ENCODE measurements at regions not wholly inside any gene's neighbourhood (a gene's known extent, or its start where the extent isn't known, plus 50 kb on each side); places are given as distances from the start of the nearest gene placed in this dataset.

- TF ChIP-seq CTCF (IDR thresholded peaks at IDR 0.05; ENCODE audit: extremely low read depth in 1 of 2, insufficient read depth in 1 of 2, low read depth in 1 of 2, low read length in 2 of 2): no peak
- TF ChIP-seq EZH2 (IDR thresholded peaks at IDR 0.05; ENCODE audit: borderline replicate concordance, low read depth, low read length, severe bottlenecking): no peak
- TF ChIP-seq MAX (IDR thresholded peaks at IDR 0.05; ENCODE audit: insufficient read depth, insufficient read length): no peak
- TF ChIP-seq POLR2A (IDR thresholded peaks at IDR 0.05; ENCODE audit: low read depth, low read length): no peak
- no peak for TF ChIP-seq MYC (IDR thresholded peaks at IDR 0.05; ENCODE audit: low read depth, low read length)
- TF ChIP-seq JUN (IDR thresholded peaks at IDR 0.05; ENCODE audit: borderline replicate concordance, insufficient read depth, insufficient read length, low read depth): no peak
- no peak for TF ChIP-seq POLR2AphosphoS5 (IDR thresholded peaks at IDR 0.05; ENCODE audit: insufficient read depth, low read depth, low read length)
- TF ChIP-seq FOS (IDR thresholded peaks at IDR 0.05; ENCODE audit: borderline replicate concordance, insufficient read depth, low read length): no peak
Measured at GRCh38 chr4:97353876-97354275, 789.4 kb downstream of the STPG2 start.
